ENCODE measurements at regions not wholly inside any gene's neighbourhood (a gene's known extent, or its start where the extent isn't known, plus 50 kb on each side); places are given as distances from the start of the nearest gene placed in this dataset.

GRCh38 chr2:83522891-83523493 lies 936.1 kb downstream of the SUCLG1 start:
- TF ChIP-seq CTCF (IDR thresholded peaks at IDR 0.05; ENCODE audit: extremely low read depth, missing control alignments) = no peak
- no peak for DNase-seq (ENCODE audit: low spot score)

- no peak for TF ChIP-seq CTCF (IDR thresholded peaks at IDR 0.05; ENCODE audit: extremely low read depth, missing control alignments)
- no peak for DNase-seq (ENCODE audit: low spot score)
Observed at GRCh38 chr2:83517727-83518368, 941.2 kb downstream of the SUCLG1 start.

- TF ChIP-seq CTCF (IDR thresholded peaks at IDR 0.05; ENCODE audit: extremely low read depth, missing control alignments) = no peak
- no peak for DNase-seq (ENCODE audit: low spot score)
Observed at GRCh38 chr2:83516503-83516902, 942.6 kb downstream of the SUCLG1 start.

GRCh38 chr2:83487451-83487850 lies 971.6 kb downstream of the SUCLG1 start:
- no peak for DNase-seq (ENCODE audit: low spot score)
- no peak for TF ChIP-seq CTCF (IDR thresholded peaks at IDR 0.05; ENCODE audit: extremely low read depth, missing control alignments)

GRCh38 chr2:83481436-83481835 lies 977.6 kb downstream of the SUCLG1 start:
- no peak for DNase-seq (ENCODE audit: low spot score)
- TF ChIP-seq CTCF (IDR thresholded peaks at IDR 0.05; ENCODE audit: extremely low read depth, missing control alignments) = no peak

GRCh38 chr2:83478037-83478436 lies 981.0 kb downstream of the SUCLG1 start:
- DNase-seq (ENCODE audit: low spot score) = no peak
- TF ChIP-seq CTCF (IDR thresholded peaks at IDR 0.05; ENCODE audit: extremely low read depth, missing control alignments) = no peak

- DNase-seq (ENCODE audit: low spot score) = no peak
Observed at GRCh38 chr2:83475371-83475770, 983.7 kb downstream of the SUCLG1 start.

More at GRCh38 chr2:83475371-83475770, 983.7 kb downstream of the SUCLG1 start:
- no peak for TF ChIP-seq CTCF (IDR thresholded peaks at IDR 0.05; ENCODE audit: extremely low read depth, missing control alignments)

Measured in GM20000 (cell line).